ENCODE measurements at regions not wholly inside any gene's neighbourhood (a gene's known extent, or its start where the extent isn't known, plus 50 kb on each side); places are given as distances from the start of the nearest gene placed in this dataset.

- DNase-seq (ENCODE audit: extremely low spot score) = no peak
- H3K4me1 ChIP-seq = no peaks in the 10 kb centered on the region
- no peak overlapping the region for H3K27ac ChIP-seq (replicated peaks in 1 of 4)
- 82% methylated on average over 6 of the region's 6 CpGs for WGBS
- no peaks in the 10 kb centered on the region for H3K27me3 ChIP-seq
- no peaks in the 10 kb centered on the region for H3K9me3 ChIP-seq
- no peak for TF ChIP-seq EP300 (IDR thresholded peaks at IDR 0.05)
- no peak for TF ChIP-seq CTCF (IDR thresholded peaks at IDR 0.05)
- no peak for TF ChIP-seq POLR2AphosphoS5 (IDR thresholded peaks at IDR 0.05)
- TF ChIP-seq POLR2A (IDR thresholded peaks at IDR 0.05; ENCODE audit: low read depth) = no peak
- intact Hi-C loops (cut with DNase I) = no loop called here
- no peaks in the 10 kb centered on the region for H3K36me3 ChIP-seq
- H3K4me3 ChIP-seq = no peak overlapping the region
These were observed 1035.9 kb upstream of the AUTS2 start for GRCh38 chr7:68562323-68562899.

GRCh38 chr7:68564306-68565135 is 1033.8 kb upstream of the AUTS2 start:
- Histone ChIP-seq H3K4me1 (no peaks in the 10 kb centered on the region), H3K27me3 (no peaks in the 10 kb centered on the region), H3K9me3 (no peaks in the 10 kb centered on the region), H3K27ac (replicated peaks in 1 of 4) (no peak overlapping the region), H3K4me3 (no peak overlapping the region), H3K36me3 (no peaks in the 10 kb centered on the region)
- no peak for DNase-seq (ENCODE audit: extremely low spot score)
- WGBS = 61% methylated on average over 6 of the region's 6 CpGs
- no peak for TF ChIP-seq POLR2AphosphoS5 (IDR thresholded peaks at IDR 0.05)
- TF ChIP-seq EP300 (IDR thresholded peaks at IDR 0.05) = no peak
- TF ChIP-seq POLR2A (IDR thresholded peaks at IDR 0.05; ENCODE audit: low read depth) = no peak
- no peak for TF ChIP-seq CTCF (IDR thresholded peaks at IDR 0.05)
- intact Hi-C loops (cut with DNase I) = no loop called here

- TF ChIP-seq POLR2A (IDR thresholded peaks at IDR 0.05; ENCODE audit: low read depth) (no peak), CTCF (IDR thresholded peaks at IDR 0.05) (no peak), POLR2AphosphoS5 (IDR thresholded peaks at IDR 0.05) (no peak), EP300 (IDR thresholded peaks at IDR 0.05) (no peak)
- DNase-seq (ENCODE audit: extremely low spot score) = no peak
- H3K4me3 ChIP-seq = no peak overlapping the region
- no peaks in the 10 kb centered on the region for H3K27me3 ChIP-seq
- no peaks in the 10 kb centered on the region for H3K9me3 ChIP-seq
- intact Hi-C loops (cut with DNase I) = no loop called here
- no peaks in the 10 kb centered on the region for H3K36me3 ChIP-seq
- no peaks in the 10 kb centered on the region for H3K4me1 ChIP-seq
- no peak overlapping the region for H3K27ac ChIP-seq (replicated peaks in 1 of 4)
These were observed 1027.0 kb upstream of the AUTS2 start for GRCh38 chr7:68571286-68571685.

GRCh38 chr7:68573271-68574005 is 1024.8 kb upstream of the AUTS2 start:
- DNase-seq (ENCODE audit: extremely low spot score) = no peak
- no peak for TF ChIP-seq POLR2AphosphoS5 (IDR thresholded peaks at IDR 0.05)
- no peak for TF ChIP-seq POLR2A (IDR thresholded peaks at IDR 0.05; ENCODE audit: low read depth)
- TF ChIP-seq EP300 (IDR thresholded peaks at IDR 0.05) = no peak
- no peak for TF ChIP-seq CTCF (IDR thresholded peaks at IDR 0.05)
- Histone ChIP-seq H3K36me3 (no peaks in the 10 kb centered on the region), H3K27ac (replicated peaks in 1 of 4) (no peak overlapping the region), H3K4me1 (no peaks in the 10 kb centered on the region), H3K27me3 (no peaks in the 10 kb centered on the region), H3K4me3 (no peak overlapping the region), H3K9me3 (no peaks in the 10 kb centered on the region)
- intact Hi-C loops (cut with DNase I) = no loop called here
- 77% methylated on average over 12 of the region's 12 CpGs for WGBS

All from esophagus muscularis mucosa (tissue), 4 donors.